A549 (cell line): ENCODE measurements at regions not wholly inside any gene's neighbourhood (a gene's known extent, or its start where the extent isn't known, plus 50 kb on each side); places are given as distances from the start of the nearest gene placed in this dataset.

Experiments used
- BHLHE40 ChIP-seq: IDR thresholded peaks from 2 replicates; pipeline ENCODE4 v1.6.1; 2012; ENCODE audit warnings: low read depth, low read length, inconsistent platforms
- RCOR1 ChIP-seq: fragments of 150-350 bp; IDR thresholded peaks from 2 replicates; pipeline ENCODE4 v1.6.1; 2014; ENCODE audit warnings: antibody characterized with exemption, low read length, low read depth

- TF ChIP-seq RCOR1: no peak
- no peak for TF ChIP-seq BHLHE40
Observed at GRCh38 chr6:1162367-1163275, 149.3 kb upstream of the FOXQ1 start.
